ENCODE measurements at regions not wholly inside any gene's neighbourhood (a gene's known extent, or its start where the extent isn't known, plus 50 kb on each side); places are given as distances from the start of the nearest gene placed in this dataset.

DNA sequence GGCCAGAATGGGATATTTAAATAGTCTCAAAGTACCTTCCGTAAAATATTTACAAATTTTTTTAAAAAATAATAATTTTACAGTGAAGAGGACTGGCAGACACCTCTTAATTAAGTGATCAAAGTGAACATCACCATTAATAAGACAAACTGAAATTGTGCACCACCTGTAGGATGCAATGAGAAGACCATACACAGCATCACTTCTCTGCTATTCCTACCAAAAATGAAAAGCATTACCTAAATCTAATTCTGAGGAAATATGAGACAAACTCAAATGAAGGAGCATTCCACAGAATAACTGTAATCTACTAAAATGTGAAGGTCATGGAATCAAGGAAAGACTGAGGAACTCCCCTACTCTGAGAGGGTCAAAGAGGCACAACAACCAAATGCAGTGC lies 68.2 kb upstream of the PRDX6 start:
- in situ Hi-C loops (cut with MboI; ENCODE audit: low pct_unique_long_range_greater_than_20kb, low sequenced_read_pairs, unreplicated experiment) = loop anchor here (10.0 to 25.0 kb wide), 2 partner anchors 54 to 147 kb away; no protein-coding TSS in a partner anchor
- DNase-seq (ENCODE audit: low spot score) = no peak
- peak; percentile 35 for TF ChIP-seq CTCF (IDR thresholded peaks at IDR 0.05; ENCODE audit: extremely low read depth, insufficient read depth, missing control alignments)

DNA sequence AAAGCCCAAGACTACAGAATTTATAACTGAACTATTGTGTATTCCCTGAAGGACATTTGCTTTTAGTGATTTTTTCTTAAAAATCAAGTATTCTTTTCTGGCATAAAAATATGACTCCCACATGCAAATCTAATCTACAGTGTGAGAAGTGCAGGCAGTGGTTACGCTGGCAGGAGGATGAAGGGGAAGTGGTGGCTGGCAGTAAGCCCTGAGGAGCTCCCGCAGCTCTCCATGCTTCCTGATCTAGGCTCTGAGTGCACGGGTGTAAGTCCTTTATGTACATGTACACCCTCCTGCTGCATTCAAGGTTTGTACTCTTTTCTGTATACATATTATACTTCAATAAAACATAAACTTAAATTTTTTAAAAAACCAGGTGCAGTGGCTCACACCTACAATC lies 67.5 kb upstream of the PRDX6 start:
- in situ Hi-C loops (cut with MboI; ENCODE audit: low pct_unique_long_range_greater_than_20kb, low sequenced_read_pairs, unreplicated experiment) = loop anchor here (5.0 to 25.0 kb wide), 4 partner anchors 55 to 665 kb away; no protein-coding TSS in a partner anchor
- no peak for DNase-seq (ENCODE audit: low spot score)
- TF ChIP-seq CTCF (IDR thresholded peaks at IDR 0.05; ENCODE audit: extremely low read depth, insufficient read depth, missing control alignments) = no peak

GRCh38 chr1:173410133-173410793 lies 66.9 kb upstream of the PRDX6 start:
- in situ Hi-C loops (cut with MboI; ENCODE audit: low pct_unique_long_range_greater_than_20kb, low sequenced_read_pairs, unreplicated experiment) = loop anchor here (5.0 to 25.0 kb wide), 3 partner anchors 78 to 665 kb away; no protein-coding TSS in a partner anchor
- TF ChIP-seq CTCF (IDR thresholded peaks at IDR 0.05; ENCODE audit: extremely low read depth, insufficient read depth, missing control alignments) = no peak
- DNase-seq (ENCODE audit: low spot score) = no peak

GRCh38 chr1:173410794-173411236 lies 66.3 kb upstream of the PRDX6 start:
- TF ChIP-seq CTCF (IDR thresholded peaks at IDR 0.05; ENCODE audit: extremely low read depth, insufficient read depth, missing control alignments) = no peak
- in situ Hi-C loops (cut with MboI; ENCODE audit: low pct_unique_long_range_greater_than_20kb, low sequenced_read_pairs, unreplicated experiment) = loop anchor here (5.0 to 25.0 kb wide), 3 partner anchors 79 to 666 kb away; no protein-coding TSS in a partner anchor
- DNase-seq (ENCODE audit: low spot score) = peak; percentile 26

DNA sequence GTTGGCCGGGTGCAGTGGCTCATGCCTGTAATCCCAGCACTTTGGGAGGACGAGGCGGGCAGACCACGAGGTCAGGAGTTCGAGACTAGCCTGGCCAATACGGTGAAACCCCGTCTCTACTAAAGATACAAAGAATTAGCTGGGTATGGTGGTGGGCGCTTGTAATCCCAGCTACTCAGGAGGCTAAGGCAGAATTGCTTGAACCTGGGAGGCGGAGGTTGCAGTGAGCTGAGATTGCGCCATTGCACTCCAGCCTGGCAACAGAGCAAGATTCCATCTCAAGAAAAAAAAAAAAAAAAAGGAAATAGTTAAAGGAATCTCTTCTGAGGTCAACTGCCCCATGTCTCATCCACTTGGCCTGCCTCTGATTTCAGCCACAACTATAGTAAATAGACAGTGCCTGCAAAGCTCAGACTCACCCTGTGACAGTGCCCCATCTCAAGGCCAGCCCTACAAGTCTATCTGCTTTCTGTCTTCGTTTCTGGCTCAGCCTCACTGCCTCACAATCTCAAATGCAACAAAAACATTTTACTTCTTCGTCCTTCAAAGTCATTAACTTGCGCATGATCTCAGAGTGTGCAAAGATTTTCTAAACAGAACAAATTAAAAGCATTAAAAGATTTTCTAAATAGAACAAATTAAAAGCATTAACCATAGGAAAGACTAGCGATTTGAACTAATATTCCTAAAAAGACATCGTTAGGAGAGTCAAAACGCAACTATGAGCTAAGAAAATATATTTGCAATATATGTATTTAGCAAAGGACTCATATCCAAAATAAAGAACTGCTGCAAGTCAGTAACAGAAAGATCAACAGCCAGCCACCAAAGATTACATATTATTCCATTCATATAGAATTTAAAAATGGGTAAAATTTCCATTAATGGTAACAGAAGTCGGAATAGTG lies 65.0 kb upstream of the PRDX6 start:
- in situ Hi-C loops (cut with MboI; ENCODE audit: low pct_unique_long_range_greater_than_20kb, low sequenced_read_pairs, unreplicated experiment) = loop anchor here (5.0 to 25.0 kb wide), 3 partner anchors 80 to 667 kb away; no protein-coding TSS in a partner anchor
- no peak for DNase-seq (ENCODE audit: low spot score)
- no peak for TF ChIP-seq CTCF (IDR thresholded peaks at IDR 0.05; ENCODE audit: extremely low read depth, insufficient read depth, missing control alignments)

DNA sequence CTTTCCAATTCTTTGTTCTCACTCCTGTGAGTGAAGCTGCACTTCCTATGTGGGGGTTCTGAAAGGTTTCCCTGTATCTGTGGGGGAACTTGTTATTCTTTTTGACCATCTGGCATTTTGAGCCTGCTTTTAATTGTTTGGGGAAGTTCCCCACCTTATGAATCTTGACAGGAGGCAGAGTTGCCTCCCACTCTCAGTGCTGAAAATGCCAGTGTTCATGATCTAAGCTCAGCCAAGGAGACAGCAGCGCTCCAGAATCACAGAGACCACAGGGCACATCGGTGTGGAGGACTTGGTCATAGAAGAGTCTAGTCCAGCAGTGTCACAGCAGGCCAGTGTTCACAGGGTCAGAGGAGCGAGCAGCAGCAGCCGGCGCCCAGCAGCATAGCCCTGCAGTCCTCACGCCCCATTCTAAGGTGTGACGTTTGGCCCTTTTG lies 63.8 kb upstream of the PRDX6 start:
- no peak for TF ChIP-seq CTCF (IDR thresholded peaks at IDR 0.05; ENCODE audit: extremely low read depth, insufficient read depth, missing control alignments)
- no peak for DNase-seq (ENCODE audit: low spot score)
- in situ Hi-C loops (cut with MboI; ENCODE audit: low pct_unique_long_range_greater_than_20kb, low sequenced_read_pairs, unreplicated experiment) = loop anchor here (5.0 to 25.0 kb wide), 3 partner anchors 81 to 668 kb away; no protein-coding TSS in a partner anchor

Data from GM13977 (cell line).